IMR-90 (cell line): ENCODE measurements at regions not wholly inside any gene's neighbourhood (a gene's known extent, or its start where the extent isn't known, plus 50 kb on each side); places are given as distances from the start of the nearest gene placed in this dataset.

Experiments used
- ATAC-seq: fragments of 200-7000 bp; cut with Tn5 transposase; 2 replicates; pipeline ENCODE4 v1.9.1; 2020; ENCODE audit warnings: low read depth, mild to moderate bottlenecking, moderate library complexity
- BruUV-seq: library from RNA; stranded (reverse); fragments of 400-500 nt; replicated peaks from 2 replicates; lab custom pipeline; 2021; lab: Mats Ljungman, UMichigan
- CTCF ChIA-PET: fragments of 300-600 bp; formaldehyde crosslinking; extraction: SDS; loops from one replicate; lab custom pipeline; 2021; ENCODE audit warnings: antibody characterized with exemption; lab: Yijun Ruan, JAX
- POLR2A ChIA-PET: fragments of 300-600 bp; sonication (Branson Sonifier 250); formaldehyde crosslinking; loops from one replicate; lab custom pipeline; 2022; ENCODE audit warnings: antibody characterized with exemption; ENCODE audit not compliant: unreplicated experiment; lab: Charles Lee
- DNase-seq: peaks from one replicate; pipeline ENCODE4 v3.0.0; 2013
- H2AFZ ChIP-seq: replicated peaks from 2 replicates; pipeline ENCODE3; 2013; ENCODE audit warnings: low read length, mild to moderate bottlenecking; ENCODE audit not compliant: poor library complexity
- H2AK5ac ChIP-seq: 2 replicates; pipeline ENCODE4 v1.6.1; 2013; ENCODE audit warnings: low read depth, low read length, inconsistent platforms
- H2AK9ac ChIP-seq: replicated peaks from 2 replicates; pipeline ENCODE3; 2013; ENCODE audit warnings: mild to moderate bottlenecking, low read depth, low read length, moderate library complexity; ENCODE audit not compliant: poor library complexity
- H2BK120ac ChIP-seq: 2 replicates; pipeline ENCODE4 v1.6.1; 2013; ENCODE audit warnings: low read depth, low read length, inconsistent platforms
- H2BK15ac ChIP-seq: 3 replicates; pipeline ENCODE4 v1.6.1; 2013; ENCODE audit warnings: low read depth, low read length, inconsistent platforms
- H2BK20ac ChIP-seq: 2 replicates; pipeline ENCODE4 v1.6.1; 2013; ENCODE audit warnings: low read depth, mild to moderate bottlenecking, inconsistent platforms, low read length, moderate library complexity
- H2BK5ac ChIP-seq: 2 replicates; pipeline ENCODE4 v1.6.1; 2013; ENCODE audit warnings: mild to moderate bottlenecking, low read depth, low read length, inconsistent platforms; ENCODE audit not compliant: poor library complexity, severe bottlenecking
- H3K14ac ChIP-seq: replicated peaks from 2 replicates; pipeline ENCODE4 v1.6.1; 2013; ENCODE audit warnings: low read depth, low read length, inconsistent platforms
- H3K18ac ChIP-seq: 2 replicates; pipeline ENCODE4 v1.6.1; 2013; ENCODE audit warnings: low read depth, low read length, control low read depth
- H3K23ac ChIP-seq: 2 replicates; pipeline ENCODE4 v1.6.1; 2013; ENCODE audit warnings: low read depth, low read length, inconsistent platforms
- H3K27ac ChIP-seq: 2 replicates; pipeline ENCODE4 v1.5.1; 2013; ENCODE audit warnings: mild to moderate bottlenecking, control low read depth, low read length; ENCODE audit not compliant: insufficient read depth
- H3K27me3 ChIP-seq: 2 replicates; pipeline ENCODE4 v1.6.1; 2013; ENCODE audit warnings: low read length; ENCODE audit not compliant: control insufficient read depth, insufficient read depth
- H3K36me3 ChIP-seq: 2 replicates; pipeline ENCODE4 v1.6.1; 2013; ENCODE audit warnings: low read length, mixed read lengths; ENCODE audit not compliant: control insufficient read depth, insufficient read depth
- H3K4ac ChIP-seq: 2 replicates; pipeline ENCODE4 v1.6.1; 2013; ENCODE audit warnings: low read depth, low read length, inconsistent platforms
- H3K4me1 ChIP-seq: 2 replicates; pipeline ENCODE4 v1.6.1; 2013; ENCODE audit warnings: low read length, mixed read lengths; ENCODE audit not compliant: control insufficient read depth, insufficient read depth
- H3K4me2 ChIP-seq: 2 replicates; pipeline ENCODE4 v1.6.1; 2013; ENCODE audit warnings: low read depth, mild to moderate bottlenecking, control low read depth, low read length, moderate library complexity
- H3K4me3 ChIP-seq: 2 replicates; pipeline ENCODE4 v1.5.1; 2013; ENCODE audit warnings: low read depth, mild to moderate bottlenecking, control low read depth, low read length, moderate library complexity; ENCODE audit not compliant: insufficient read depth
- H3K56ac ChIP-seq: 2 replicates; pipeline ENCODE4 v1.6.1; 2013; ENCODE audit warnings: low read length, inconsistent platforms; ENCODE audit not compliant: insufficient read depth; ENCODE audit errors: extremely low read depth
- H3K79me1 ChIP-seq, 2 experiments: 2 replicates each; pipeline ENCODE4 v1.6.1; 2013; ENCODE audit warnings: low read length in 2 of 2, inconsistent platforms in 1 of 2, low read depth in 1 of 2
- H3K9ac ChIP-seq: 2 replicates; pipeline ENCODE4 v1.6.1; 2013; ENCODE audit warnings: low read depth, low read length, control low read depth
- H3K9me1 ChIP-seq: 2 replicates; pipeline ENCODE4 v1.6.1; 2013; ENCODE audit warnings: low read length, inconsistent platforms; ENCODE audit not compliant: insufficient read depth
- H3K9me3 ChIP-seq: 2 replicates; pipeline ENCODE4 v1.6.1; 2013; ENCODE audit warnings: low read length; ENCODE audit not compliant: control insufficient read depth, insufficient read depth
- H4K20me1 ChIP-seq: 2 replicates; pipeline ENCODE4 v1.6.1; 2013; ENCODE audit warnings: low read length, inconsistent platforms; ENCODE audit not compliant: insufficient read depth
- H4K5ac ChIP-seq: 2 replicates; pipeline ENCODE4 v1.6.1; 2013; ENCODE audit warnings: mild to moderate bottlenecking, low read depth, low read length, control low read depth
- H4K8ac ChIP-seq, 2 experiments: 2 replicates each; pipeline ENCODE4 v1.6.1; 2013; ENCODE audit warnings: low read depth in 2 of 2, low read length in 2 of 2, control low read depth in 1 of 2, inconsistent platforms in 1 of 2
- H4K91ac ChIP-seq: 2 replicates; pipeline ENCODE4 v1.6.1; 2013; ENCODE audit warnings: low read depth, low read length, inconsistent platforms; ENCODE audit not compliant: insufficient read depth
- CEBPB ChIP-seq: IDR thresholded peaks from 2 replicates; pipeline ENCODE4 v1.6.1; 2012; ENCODE audit warnings: low read depth, low read length, improper control_type of control experiment
- MAFK ChIP-seq: IDR thresholded peaks from 2 replicates; pipeline ENCODE4 v1.6.1; 2012; ENCODE audit warnings: low read depth, low read length, improper control_type of control experiment
- MAZ ChIP-seq: IDR thresholded peaks from 2 replicates; pipeline ENCODE4 v1.6.1; 2012; ENCODE audit warnings: low read depth, mild to moderate bottlenecking, low read length, improper control_type of control experiment, moderate library complexity, borderline replicate concordance
- MXI1 ChIP-seq: IDR thresholded peaks from 2 replicates; pipeline ENCODE4 v1.6.1; 2012; ENCODE audit warnings: low read depth, mild to moderate bottlenecking, low read length, moderate library complexity, borderline replicate concordance
- RFX5 ChIP-seq: IDR thresholded peaks from 2 replicates; pipeline ENCODE4 v1.8.0; 2012; ENCODE audit warnings: low read depth, mild to moderate bottlenecking, low read length, moderate library complexity
- SMC3 ChIP-seq: fragments of 150-350 bp; IDR thresholded peaks from 2 replicates; pipeline ENCODE4 v1.6.1; 2016; ENCODE audit warnings: low read depth, mild to moderate bottlenecking, antibody characterized with exemption, low read length, moderate library complexity
- WGBS, 2 experiments: methylation state at CpG; one replicate each; pipeline versions ENCODE4 v1.1.5 to v1.1.7; 2013; ENCODE audit warnings: missing lambda C conversion rate in 2 of 2; ENCODE audit not compliant: insufficient read length in 1 of 2; ENCODE audit errors: extremely low coverage in 2 of 2; 5-methylcytosine and 5-hydroxymethylcytosine counted together
- dilution Hi-C: fragments of 300-500 bp; cut with HindIII; formaldehyde crosslinking; loops from one replicate; pipeline ENCODE4 v1.14.3; 2018; ENCODE audit warnings: low sequenced_read_pairs; ENCODE audit not compliant: unreplicated experiment
- in situ Hi-C: fragments of 300-500 bp; cut with MboI; formaldehyde crosslinking; loops from 3 replicates; pipeline ENCODE4 v1.14.3; 2019; ENCODE audit warnings: low sequenced_read_pairs, inconsistent platforms, mixed read lengths
- intact Hi-C: fragments of 100-400 bp; cut with micrococcal nuclease; formaldehyde crosslinking; loops from 2 replicates; pipeline ENCODE4 v1.10.0; 2022

DNA sequence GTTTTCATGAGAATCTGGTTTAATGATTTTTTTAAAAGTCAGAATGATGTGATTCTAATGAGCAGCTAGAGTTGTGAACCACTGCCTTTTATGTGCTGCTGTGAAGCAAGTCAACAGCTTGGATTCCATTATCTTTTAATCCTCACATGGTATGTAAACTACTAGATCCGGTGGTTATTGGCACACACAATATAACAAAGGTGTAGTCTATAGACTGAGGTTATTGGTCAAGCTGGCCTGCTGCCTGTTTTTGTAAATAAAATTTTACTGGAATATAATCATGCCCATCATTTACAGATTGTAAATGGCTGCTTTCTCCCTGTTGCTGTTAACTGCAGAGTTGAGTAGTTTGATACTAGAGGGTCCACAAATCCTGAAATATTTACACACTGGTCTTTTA is 103.1 kb downstream of the OTOL1 start:
- Histone ChIP-seq H2BK15ac (no peak overlapping the region), H3K9me3 (peaks cover 5% of the 10 kb centered on the region; the same call in 1 of the 2 replicates), H3K79me1 (no peaks in the 10 kb centered on the region), H3K4me1 (no peaks in the 10 kb centered on the region), H4K91ac (no peak overlapping the region), H4K8ac (no peak overlapping the region), H3K4me3 (no peak overlapping the region), H3K4me2 (no peak overlapping the region), H2BK20ac (no peak overlapping the region), H3K56ac (no peak overlapping the region), H4K5ac (no peak overlapping the region), H3K9ac (no peak overlapping the region), H4K20me1 (no peaks in the 10 kb centered on the region), H2AK9ac (no peak overlapping the region), H2BK5ac (no peak overlapping the region), H3K27me3 (no peaks in the 10 kb centered on the region), H2BK120ac (no peak overlapping the region), H3K9me1 (no peaks in the 10 kb centered on the region), H3K14ac (no peak overlapping the region), H2AK5ac (no peak overlapping the region), H3K18ac (no peak overlapping the region), H2AFZ (no peak overlapping the region), H3K27ac (no peak overlapping the region), H3K23ac (no peak overlapping the region), H3K36me3 (no peaks in the 10 kb centered on the region), H3K4ac (no peak overlapping the region)
- no TSS peak for BruUV-seq
- TF ChIP-seq MAZ: no peak
- no peak for TF ChIP-seq RFX5
- TF ChIP-seq SMC3: no peak
- no peak for TF ChIP-seq MAFK
- TF ChIP-seq MXI1: no peak
- no peak for TF ChIP-seq CEBPB
- intact Hi-C loops: no loop called here
- in situ Hi-C loops: no loop called here
- dilution Hi-C loops: no loop called here
- no peak for DNase-seq
- CTCF ChIA-PET: no interaction called here
- WGBS, 2 experiments: no CpG with 5 or more reads among the region's 1 CpG
- POLR2A ChIA-PET: no interaction called here
- ATAC-seq: no peak
